ENCODE measurements at regions not wholly inside any gene's neighbourhood (a gene's known extent, or its start where the extent isn't known, plus 50 kb on each side); places are given as distances from the start of the nearest gene placed in this dataset.

DNA sequence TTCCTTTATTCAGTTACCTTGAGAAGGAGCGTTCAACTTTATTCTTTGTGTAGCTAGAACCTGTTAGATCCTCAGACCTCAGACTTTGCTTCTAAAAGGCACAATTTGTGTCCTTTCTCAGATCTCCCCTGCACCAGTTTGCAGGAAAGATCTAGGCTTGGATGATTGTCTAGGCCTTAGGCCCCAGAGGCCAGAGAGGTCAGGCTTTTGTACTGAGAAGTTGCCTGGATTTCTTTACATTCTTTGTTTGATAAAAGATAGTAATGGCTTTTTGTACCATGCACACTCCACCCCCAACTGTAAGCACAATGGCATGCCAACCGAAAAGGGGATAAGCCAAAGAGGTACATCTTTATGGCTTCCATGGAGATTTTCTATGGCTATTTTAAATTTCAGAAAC is 719.6 kb upstream of the NR2F2 start (continued):
- TF ChIP-seq, protein P1, sequence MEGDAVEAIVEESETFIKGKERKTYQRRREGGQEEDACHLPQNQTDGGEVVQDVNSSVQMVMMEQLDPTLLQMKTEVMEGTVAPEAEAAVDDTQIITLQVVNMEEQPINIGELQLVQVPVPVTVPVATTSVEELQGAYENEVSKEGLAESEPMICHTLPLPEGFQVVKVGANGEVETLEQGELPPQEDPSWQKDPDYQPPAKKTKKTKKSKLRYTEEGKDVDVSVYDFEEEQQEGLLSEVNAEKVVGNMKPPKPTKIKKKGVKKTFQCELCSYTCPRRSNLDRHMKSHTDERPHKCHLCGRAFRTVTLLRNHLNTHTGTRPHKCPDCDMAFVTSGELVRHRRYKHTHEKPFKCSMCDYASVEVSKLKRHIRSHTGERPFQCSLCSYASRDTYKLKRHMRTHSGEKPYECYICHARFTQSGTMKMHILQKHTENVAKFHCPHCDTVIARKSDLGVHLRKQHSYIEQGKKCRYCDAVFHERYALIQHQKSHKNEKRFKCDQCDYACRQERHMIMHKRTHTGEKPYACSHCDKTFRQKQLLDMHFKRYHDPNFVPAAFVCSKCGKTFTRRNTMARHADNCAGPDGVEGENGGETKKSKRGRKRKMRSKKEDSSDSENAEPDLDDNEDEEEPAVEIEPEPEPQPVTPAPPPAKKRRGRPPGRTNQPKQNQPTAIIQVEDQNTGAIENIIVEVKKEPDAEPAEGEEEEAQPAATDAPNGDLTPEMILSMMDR (IDR thresholded peaks at IDR 0.05; ENCODE audit: control extremely low read depth in 1 of 3, insufficient read depth in 1 of 3, low read depth in 1 of 3, low read length in 3 of 3): no peak

All from H1 (cell line).